Vagina (tissue), 2 donors: ENCODE measurements at regions not wholly inside any gene's neighbourhood (a gene's known extent, or its start where the extent isn't known, plus 50 kb on each side); places are given as distances from the start of the nearest gene placed in this dataset.

Experiments
- DNase-seq, 2 donors: peaks; one replicate each; pipeline ENCODE4 v3.0.0-alpha.2; 2017; ENCODE audit errors: extremely low spot score in 2 of 2
- H3K27ac ChIP-seq: fragments of 200-600 bp; sonication (generic); one replicate; pipeline ENCODE4 v1.5.1; 2019
- H3K27me3 ChIP-seq: fragments of 200-600 bp; sonication (generic); one replicate; pipeline ENCODE4 v1.5.1; 2019
- H3K36me3 ChIP-seq, 2 donors: fragments of 200-600 bp; sonication (generic); one replicate each; pipeline ENCODE4 v1.5.1; 2017 to 2019
- H3K4me1 ChIP-seq: fragments of 200-600 bp; sonication (generic); one replicate; pipeline ENCODE4 v1.5.1; 2019
- H3K4me3 ChIP-seq, 2 donors: fragments of 200-600 bp; sonication (generic); 1 replicate in 1 of 2; 2 replicates in 1 of 2; pipeline ENCODE4 v1.5.1; 2016 to 2019
- H3K9me3 ChIP-seq: fragments of 200-600 bp; sonication (generic); one replicate; pipeline ENCODE4 v1.5.1; 2019
- CTCF ChIP-seq, 3 experiments: fragments of 450-650 bp in 2 of 3; fragments of 200-600 bp in 1 of 3; sonication (generic) in 1 of 3; IDR thresholded peaks; one replicate each; pipeline ENCODE4 v1.5.1; 2017 to 2019; ENCODE audit warnings: antibody characterized with exemption in 3 of 3, mild to moderate bottlenecking in 2 of 3, moderate library complexity in 2 of 3
- POLR2A ChIP-seq, 2 donors: fragments of 450-650 bp; IDR thresholded peaks; one replicate each; pipeline ENCODE4 v1.6.1; 2017; ENCODE audit warnings: antibody characterized with exemption in 2 of 2, mild to moderate bottlenecking in 2 of 2, moderate library complexity in 2 of 2
- POLR2AphosphoS5 ChIP-seq, 2 donors: sonication (generic); formaldehyde crosslinking; IDR thresholded peaks; one replicate each; pipeline ENCODE4 v1.9.0; 2017; ENCODE audit warnings: antibody characterized with exemption in 2 of 2, mild to moderate bottlenecking in 2 of 2, low read depth in 1 of 2; ENCODE audit not compliant: insufficient read depth in 1 of 2
- intact Hi-C: fragments of 100-400 bp; cut with DNase I; formaldehyde crosslinking; loops from one replicate; pipeline ENCODE4 v1.15.1; 2023

- H3K36me3 ChIP-seq, result no peaks in the 10 kb centered on the region
- no peak for TF ChIP-seq POLR2AphosphoS5 (IDR thresholded peaks at IDR 0.05; ENCODE audit: insufficient read depth in 1 of 2, low read depth in 1 of 2)
- no peak for TF ChIP-seq CTCF (IDR thresholded peaks at IDR 0.05)
- no peak for TF ChIP-seq POLR2A (IDR thresholded peaks at IDR 0.05)
- no peaks in the 10 kb centered on the region for H3K27me3 ChIP-seq
- H3K27ac ChIP-seq, result no peak overlapping the region
- intact Hi-C loops, result no loop called here
- H3K9me3 ChIP-seq, result no peaks in the 10 kb centered on the region
- DNase-seq, result no peak
- H3K4me1 ChIP-seq, result no peaks in the 10 kb centered on the region
- no peak overlapping the region for H3K4me3 ChIP-seq
These were observed 172.5 kb downstream of the IPMK start for GRCh38 chr10:58094985-58095718.

DNA sequence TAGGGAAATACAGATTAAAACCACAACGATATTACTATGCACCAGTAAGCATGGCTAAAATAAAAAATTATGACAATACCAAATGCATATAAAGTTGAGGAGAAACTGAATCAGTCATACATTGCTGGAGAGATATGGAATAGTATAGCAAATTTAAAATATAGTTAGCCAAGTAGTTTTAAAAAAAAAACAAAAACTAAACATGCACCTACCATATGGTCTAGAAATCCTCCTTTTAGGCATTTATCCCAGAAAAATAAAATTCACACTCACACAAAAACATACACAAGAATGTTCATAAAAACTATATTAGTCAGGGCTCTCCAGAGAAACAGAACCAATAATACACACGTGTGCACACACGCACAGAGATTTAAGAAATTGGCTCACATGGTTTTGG lies 175.8 kb downstream of the IPMK start:
- no peak for DNase-seq
- no peak overlapping the region for H3K27ac ChIP-seq
- H3K4me3 ChIP-seq, result no peak overlapping the region
- no peaks in the 10 kb centered on the region for H3K4me1 ChIP-seq
- no peaks in the 10 kb centered on the region for H3K36me3 ChIP-seq
- TF ChIP-seq POLR2AphosphoS5 (IDR thresholded peaks at IDR 0.05; ENCODE audit: insufficient read depth in 1 of 2, low read depth in 1 of 2), result no peak
- no peak for TF ChIP-seq POLR2A (IDR thresholded peaks at IDR 0.05)
- no peak for TF ChIP-seq CTCF (IDR thresholded peaks at IDR 0.05)
- intact Hi-C loops, result no loop called here
- no peaks in the 10 kb centered on the region for H3K27me3 ChIP-seq
- no peaks in the 10 kb centered on the region for H3K9me3 ChIP-seq

- intact Hi-C loops, result no loop called here
- DNase-seq, result no peak
These were observed 178.0 kb downstream of the IPMK start for GRCh38 chr10:58089739-58090138.

GRCh38 chr10:58087896-58088295 lies 179.8 kb downstream of the IPMK start:
- Histone ChIP-seq H3K27ac (no peak overlapping the region), H3K4me3 (no peak overlapping the region), H3K4me1 (no peaks in the 10 kb centered on the region), H3K27me3 (no peaks in the 10 kb centered on the region), H3K9me3 (no peaks in the 10 kb centered on the region), H3K36me3 (no peaks in the 10 kb centered on the region)
- DNase-seq, result no peak
- TF ChIP-seq POLR2A (IDR thresholded peaks at IDR 0.05) (no peak), CTCF (IDR thresholded peaks at IDR 0.05) (no peak), POLR2AphosphoS5 (IDR thresholded peaks at IDR 0.05; ENCODE audit: insufficient read depth in 1 of 2, low read depth in 1 of 2) (no peak)
- intact Hi-C loops, result no loop called here

More at GRCh38 chr10:58089739-58090138, 178.0 kb downstream of the IPMK start:
- H3K9me3 ChIP-seq, result no peaks in the 10 kb centered on the region
- no peaks in the 10 kb centered on the region for H3K36me3 ChIP-seq
- H3K4me3 ChIP-seq, result no peak overlapping the region
- no peak for TF ChIP-seq CTCF (IDR thresholded peaks at IDR 0.05)
- no peak for TF ChIP-seq POLR2A (IDR thresholded peaks at IDR 0.05)
- no peak for TF ChIP-seq POLR2AphosphoS5 (IDR thresholded peaks at IDR 0.05; ENCODE audit: insufficient read depth in 1 of 2, low read depth in 1 of 2)
- H3K4me1 ChIP-seq, result no peaks in the 10 kb centered on the region
- H3K27me3 ChIP-seq, result no peaks in the 10 kb centered on the region
- no peak overlapping the region for H3K27ac ChIP-seq

DNA sequence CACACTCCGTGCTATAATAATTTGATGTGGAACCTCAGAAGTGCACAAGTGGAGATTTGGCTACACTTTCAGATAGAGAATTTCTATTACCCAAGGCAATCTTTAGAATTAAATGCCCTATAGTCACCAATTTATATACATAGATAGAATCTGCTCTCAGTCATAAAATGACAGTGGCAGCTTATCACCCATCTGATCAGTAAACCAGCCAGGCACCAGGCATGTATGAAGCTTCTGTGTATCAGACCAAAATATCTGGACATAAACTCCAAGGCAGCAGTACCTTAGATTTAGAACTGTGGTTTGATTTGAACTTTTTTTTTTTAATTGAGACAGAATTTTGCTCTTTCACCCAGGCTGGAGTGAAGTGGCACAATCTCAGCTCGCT lies 180.9 kb downstream of the IPMK start:
- Histone ChIP-seq H3K27me3 (no peaks in the 10 kb centered on the region), H3K4me1 (no peaks in the 10 kb centered on the region), H3K9me3 (no peaks in the 10 kb centered on the region), H3K27ac (no peak overlapping the region), H3K4me3 (no peak overlapping the region), H3K36me3 (no peaks in the 10 kb centered on the region)
- TF ChIP-seq POLR2AphosphoS5 (IDR thresholded peaks at IDR 0.05; ENCODE audit: insufficient read depth in 1 of 2, low read depth in 1 of 2) (no peak), CTCF (IDR thresholded peaks at IDR 0.05) (no peak), POLR2A (IDR thresholded peaks at IDR 0.05) (no peak)
- intact Hi-C loops, result no loop called here
- DNase-seq, result no peak
